PC-9 (cell line): ENCODE measurements at regions not wholly inside any gene's neighbourhood (a gene's known extent, or its start where the extent isn't known, plus 50 kb on each side); places are given as distances from the start of the nearest gene placed in this dataset.

Experiments
- BruUV-seq: library from RNA; stranded (reverse); fragments of 400-500 nt; replicated peaks from 2 replicates; lab custom pipeline; 2021; lab: Mats Ljungman, UMichigan
- CTCF ChIA-PET: fragments of 300-600 bp; sonication (Branson Sonifier 250); formaldehyde crosslinking; loops from one replicate; lab custom pipeline; 2022; ENCODE audit warnings: antibody characterized with exemption; lab: Charles Lee
- POLR2A ChIA-PET: fragments of 300-600 bp; sonication (Branson Sonifier 250); formaldehyde crosslinking; loops from one replicate; lab custom pipeline; 2022; ENCODE audit warnings: antibody characterized with exemption; ENCODE audit not compliant: unreplicated experiment; lab: Charles Lee
- DNase-seq, 2 experiments: peaks; one replicate each; pipeline versions ENCODE4 v3.0.0 to v3.0.0-alpha.2; 2015 to 2022; ENCODE audit warnings: mixed read lengths in 1 of 2
- H2AFZ ChIP-seq: fragments of 200-600 bp; sonication (generic); 2 replicates; pipeline ENCODE4 v1.8.1; 2017; ENCODE audit warnings: antibody characterized with exemption
- H3F3A ChIP-seq: fragments of 200-600 bp; sonication (generic); 2 replicates; pipeline ENCODE4 v1.8.1; 2017; ENCODE audit warnings: antibody characterized with exemption, mild to moderate bottlenecking, low read depth; ENCODE audit not compliant: insufficient read depth
- H3K27ac ChIP-seq: fragments of 200-600 bp; sonication (generic); 2 replicates; pipeline ENCODE4 v1.6.1; 2016; ENCODE audit warnings: mixed run types
- H3K27me3 ChIP-seq: fragments of 200-600 bp; sonication (generic); 2 replicates; pipeline ENCODE4 v1.6.1; 2016; ENCODE audit warnings: low read depth, mixed run types; ENCODE audit not compliant: insufficient read depth
- H3K36me3 ChIP-seq: fragments of 200-600 bp; sonication (generic); 2 replicates; pipeline ENCODE4 v1.6.1; 2016; ENCODE audit warnings: low read depth, mixed run types
- H3K4me1 ChIP-seq: fragments of 200-600 bp; sonication (generic); replicated peaks from 2 replicates; pipeline ENCODE4 v1.6.1; 2016; ENCODE audit warnings: mixed run types; ENCODE audit not compliant: insufficient read depth
- H3K4me2 ChIP-seq: fragments of 200-600 bp; sonication (generic); 2 replicates; pipeline ENCODE4 v1.6.1; 2017; ENCODE audit warnings: mixed run types
- H3K4me3 ChIP-seq: fragments of 200-600 bp; sonication (generic); 2 replicates; pipeline ENCODE4 v1.6.1; 2016; ENCODE audit warnings: mixed run types
- H3K79me2 ChIP-seq: fragments of 200-600 bp; sonication (generic); 2 replicates; pipeline ENCODE4 v1.6.1; 2017; ENCODE audit warnings: low read depth, mixed run types
- H3K9me2 ChIP-seq: fragments of 200-600 bp; sonication (generic); 2 replicates; pipeline ENCODE4 v1.8.1; 2017; ENCODE audit warnings: mild to moderate bottlenecking; ENCODE audit not compliant: insufficient read depth
- H3K9me3 ChIP-seq: fragments of 200-600 bp; sonication (generic); 2 replicates; pipeline ENCODE4 v1.8.1; 2016; ENCODE audit warnings: low read depth; ENCODE audit not compliant: insufficient read depth
- H4K20me1 ChIP-seq: fragments of 200-600 bp; sonication (generic); 2 replicates; pipeline ENCODE4 v1.8.1; 2017; ENCODE audit not compliant: insufficient read depth
- CTCF ChIP-seq: fragments of 200-600 bp; sonication (generic); conservative IDR thresholded peaks from 2 replicates; pipeline ENCODE4 v1.6.1; 2017; ENCODE audit warnings: mixed run types, antibody characterized with exemption, mild to moderate bottlenecking, moderate library complexity
- EZH2 ChIP-seq: fragments of 200-600 bp; sonication (generic); IDR thresholded peaks from 2 replicates; pipeline ENCODE4 v1.8.0; 2017; ENCODE audit warnings: antibody characterized with exemption, low read depth
- intact Hi-C: fragments of 100-400 bp; cut with micrococcal nuclease; formaldehyde crosslinking; loops from one replicate; pipeline ENCODE4 v1.10.0; 2022; ENCODE audit not compliant: unreplicated experiment

- TF ChIP-seq EZH2 (no peak), CTCF (no peak)
- no peaks in the 10 kb centered on the region for H3K9me3 ChIP-seq
- no peaks in the 10 kb centered on the region for H3K9me2 ChIP-seq
- H3K4me2 ChIP-seq = no peak overlapping the region
- H3F3A ChIP-seq = no peaks in the 10 kb centered on the region
- CTCF ChIA-PET = no interaction called here
- POLR2A ChIA-PET = no interaction called here
- BruUV-seq = no TSS peak
- no peaks in the 10 kb centered on the region for H3K4me1 ChIP-seq
- H3K4me3 ChIP-seq = no peak overlapping the region
- no peaks in the 10 kb centered on the region for H4K20me1 ChIP-seq
- H3K27me3 ChIP-seq = peaks cover 23% of the 10 kb centered on the region; the same call in 1 of the 2 replicates
- intact Hi-C loops = no loop called here
- H3K36me3 ChIP-seq = no peaks in the 10 kb centered on the region
- no peak overlapping the region for H2AFZ ChIP-seq
- H3K27ac ChIP-seq = no peak overlapping the region
- no peak for DNase-seq
- H3K79me2 ChIP-seq = no peaks in the 10 kb centered on the region
These were observed 103.8 kb upstream of the ERCC6L2 start for GRCh38 chr9:95771556-95772246.

GRCh38 chr9:95770653-95771131 is 104.8 kb upstream of the ERCC6L2 start:
- no peaks in the 10 kb centered on the region for H3K4me1 ChIP-seq
- CTCF ChIA-PET = no interaction called here

GRCh38 chr9:95769909-95770433 is 105.5 kb upstream of the ERCC6L2 start:
- no peaks in the 10 kb centered on the region for H3F3A ChIP-seq
- H3K27ac ChIP-seq = no peak overlapping the region
- no peaks in the 10 kb centered on the region for H3K9me3 ChIP-seq
- no peaks in the 10 kb centered on the region for H3K9me2 ChIP-seq
- no peak for DNase-seq
- no peaks in the 10 kb centered on the region for H3K4me1 ChIP-seq
- no peak overlapping the region for H2AFZ ChIP-seq
- no peak overlapping the region for H3K4me2 ChIP-seq
- intact Hi-C loops = no loop called here
- no peak for TF ChIP-seq EZH2
- no peak for TF ChIP-seq CTCF
- peaks cover 16% of the 10 kb centered on the region; the same call in 1 of the 2 replicates for H3K27me3 ChIP-seq
- H3K4me3 ChIP-seq = no peak overlapping the region
- no peaks in the 10 kb centered on the region for H3K36me3 ChIP-seq
- POLR2A ChIA-PET = no interaction called here
- no TSS peak for BruUV-seq
- no peaks in the 10 kb centered on the region for H4K20me1 ChIP-seq
- no peaks in the 10 kb centered on the region for H3K79me2 ChIP-seq
- CTCF ChIA-PET = no interaction called here

More at GRCh38 chr9:95770653-95771131, 104.8 kb upstream of the ERCC6L2 start:
- H3K9me2 ChIP-seq = no peaks in the 10 kb centered on the region
- DNase-seq = no peak
- H3K36me3 ChIP-seq = no peaks in the 10 kb centered on the region
- BruUV-seq = no TSS peak
- intact Hi-C loops = no loop called here
- TF ChIP-seq EZH2 = no peak
- no peak for TF ChIP-seq CTCF
- no peaks in the 10 kb centered on the region for H3F3A ChIP-seq
- no peaks in the 10 kb centered on the region for H3K79me2 ChIP-seq
- no peaks in the 10 kb centered on the region for H3K9me3 ChIP-seq
- no peak overlapping the region for H2AFZ ChIP-seq
- peaks cover 20% of the 10 kb centered on the region; the same call in 1 of the 2 replicates for H3K27me3 ChIP-seq
- H3K4me3 ChIP-seq = no peak overlapping the region
- H3K27ac ChIP-seq = no peak overlapping the region
- POLR2A ChIA-PET = no interaction called here
- H3K4me2 ChIP-seq = no peak overlapping the region
- no peaks in the 10 kb centered on the region for H4K20me1 ChIP-seq
